ENCODE measurements at regions not wholly inside any gene's neighbourhood (a gene's known extent, or its start where the extent isn't known, plus 50 kb on each side); places are given as distances from the start of the nearest gene placed in this dataset.

DNA sequence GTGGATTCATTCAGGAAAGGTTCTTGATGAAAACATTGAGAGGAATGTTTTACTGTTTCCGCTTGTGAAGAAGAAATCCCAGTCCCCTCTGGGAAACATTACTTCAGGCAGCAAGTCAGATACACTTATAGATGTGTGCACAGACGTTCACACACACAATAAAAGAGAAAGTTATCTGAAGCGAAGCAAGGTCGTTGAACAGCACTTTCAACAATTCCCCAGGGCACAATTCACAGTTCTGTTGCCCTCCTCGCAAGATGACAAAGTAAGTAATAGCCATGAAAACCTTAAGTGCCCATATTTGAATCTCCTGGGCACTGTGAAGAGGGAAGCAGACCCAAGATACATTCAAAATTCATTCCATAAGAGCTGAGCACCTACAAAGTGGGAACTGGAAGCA lies 156.6 kb upstream of the CAND1 start:
- Histone ChIP-seq H3K36me3 (ENCODE audit: control insufficient read depth, insufficient read depth, low read length) (no peaks in the 10 kb centered on the region), H3K4me3 (ENCODE audit: low read depth in 2 of 2, low read length in 2 of 2) (no peak overlapping the region), H3K9me3 (ENCODE audit: control insufficient read depth, insufficient read depth, low read depth, low read length) (no peaks in the 10 kb centered on the region), H3K27ac (ENCODE audit: low read length) (no peak overlapping the region), H3K4me1 (ENCODE audit: control insufficient read depth, insufficient read depth, low read length) (no peaks in the 10 kb centered on the region), H3K27me3 (ENCODE audit: control insufficient read depth, insufficient read depth, low read length) (no peaks in the 10 kb centered on the region; the same call in 1 of the 2 replicates)
- BruUV-seq (replicated peaks): no TSS peak
- DNase-seq (ENCODE audit: low read depth, low spot score) (no peak), ATAC-seq (no peak)
- POLR2A ChIA-PET: no interaction called here
- CTCF ChIA-PET: no interaction called here
- intact Hi-C loops (cut with micrococcal nuclease; ENCODE audit: unreplicated experiment): no loop called here
- TF ChIP-seq, protein P1, sequence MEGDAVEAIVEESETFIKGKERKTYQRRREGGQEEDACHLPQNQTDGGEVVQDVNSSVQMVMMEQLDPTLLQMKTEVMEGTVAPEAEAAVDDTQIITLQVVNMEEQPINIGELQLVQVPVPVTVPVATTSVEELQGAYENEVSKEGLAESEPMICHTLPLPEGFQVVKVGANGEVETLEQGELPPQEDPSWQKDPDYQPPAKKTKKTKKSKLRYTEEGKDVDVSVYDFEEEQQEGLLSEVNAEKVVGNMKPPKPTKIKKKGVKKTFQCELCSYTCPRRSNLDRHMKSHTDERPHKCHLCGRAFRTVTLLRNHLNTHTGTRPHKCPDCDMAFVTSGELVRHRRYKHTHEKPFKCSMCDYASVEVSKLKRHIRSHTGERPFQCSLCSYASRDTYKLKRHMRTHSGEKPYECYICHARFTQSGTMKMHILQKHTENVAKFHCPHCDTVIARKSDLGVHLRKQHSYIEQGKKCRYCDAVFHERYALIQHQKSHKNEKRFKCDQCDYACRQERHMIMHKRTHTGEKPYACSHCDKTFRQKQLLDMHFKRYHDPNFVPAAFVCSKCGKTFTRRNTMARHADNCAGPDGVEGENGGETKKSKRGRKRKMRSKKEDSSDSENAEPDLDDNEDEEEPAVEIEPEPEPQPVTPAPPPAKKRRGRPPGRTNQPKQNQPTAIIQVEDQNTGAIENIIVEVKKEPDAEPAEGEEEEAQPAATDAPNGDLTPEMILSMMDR (IDR thresholded peaks at IDR 0.05): no peak
- TF ChIP-seq TCF7L2 (IDR thresholded peaks at IDR 0.05; ENCODE audit: low read depth, low read length) (no peak), POLR2AphosphoS5 (IDR thresholded peaks at IDR 0.05; ENCODE audit: low read depth, low read length) (no peak), REST (IDR thresholded peaks at IDR 0.05; ENCODE audit: insufficient read depth in 1 of 2, low read depth in 2 of 2, low read length in 1 of 2) (no peak), SIN3A (IDR thresholded peaks at IDR 0.05; ENCODE audit: borderline replicate concordance, insufficient read depth, low read depth, low read length) (no peak)
- in situ Hi-C loops (cut with HindIII; ENCODE audit: low pct_unique_long_range_greater_than_20kb, low sequenced_read_pairs): no loop called here

- no peak for ATAC-seq
- H3K36me3 ChIP-seq (ENCODE audit: control insufficient read depth, insufficient read depth, low read length): no peaks in the 10 kb centered on the region
- no peak overlapping the region for H3K4me3 ChIP-seq (ENCODE audit: low read depth in 2 of 2, low read length in 2 of 2)
- no peak overlapping the region for H3K27ac ChIP-seq (ENCODE audit: low read length)
- no peaks in the 10 kb centered on the region; the same call in 1 of the 2 replicates for H3K27me3 ChIP-seq (ENCODE audit: control insufficient read depth, insufficient read depth, low read length)
- H3K4me1 ChIP-seq (ENCODE audit: control insufficient read depth, insufficient read depth, low read length): no peaks in the 10 kb centered on the region
- DNase-seq (ENCODE audit: low read depth, low spot score): no peak
- TF ChIP-seq SIN3A (IDR thresholded peaks at IDR 0.05; ENCODE audit: borderline replicate concordance, insufficient read depth, low read depth, low read length): no peak
- ChIA-PET POLR2A (no interaction called here), CTCF (no interaction called here)
- H3K9me3 ChIP-seq (ENCODE audit: control insufficient read depth, insufficient read depth, low read depth, low read length): no peaks in the 10 kb centered on the region
- no TSS peak for BruUV-seq (replicated peaks)
- in situ Hi-C loops (cut with HindIII; ENCODE audit: low pct_unique_long_range_greater_than_20kb, low sequenced_read_pairs) (no loop called here), intact Hi-C loops (cut with micrococcal nuclease; ENCODE audit: unreplicated experiment) (no loop called here)
These were observed 153.0 kb upstream of the CAND1 start for GRCh38 chr12:67116134-67116533.

GRCh38 chr12:67122584-67122983 lies 146.6 kb upstream of the CAND1 start:
- no TSS peak for BruUV-seq (replicated peaks)
- no peak for ATAC-seq
- Histone ChIP-seq H3K27me3 (ENCODE audit: control insufficient read depth, insufficient read depth, low read length) (no peaks in the 10 kb centered on the region), H3K27ac (ENCODE audit: low read length) (no peak overlapping the region), H3K4me3 (ENCODE audit: low read depth in 2 of 2, low read length in 2 of 2) (no peak overlapping the region), H3K36me3 (ENCODE audit: control insufficient read depth, insufficient read depth, low read length) (no peaks in the 10 kb centered on the region), H3K4me1 (ENCODE audit: control insufficient read depth, insufficient read depth, low read length) (no peaks in the 10 kb centered on the region), H3K9me3 (ENCODE audit: control insufficient read depth, insufficient read depth, low read depth, low read length) (no peaks in the 10 kb centered on the region)
- in situ Hi-C loops (cut with HindIII; ENCODE audit: low pct_unique_long_range_greater_than_20kb, low sequenced_read_pairs): no loop called here
- intact Hi-C loops (cut with micrococcal nuclease; ENCODE audit: unreplicated experiment): no loop called here
- CTCF ChIA-PET: no interaction called here
- DNase-seq (ENCODE audit: low read depth, low spot score): no peak
- POLR2A ChIA-PET: no interaction called here
- TF ChIP-seq TCF7L2 (IDR thresholded peaks at IDR 0.05; ENCODE audit: low read depth, low read length): no peak
- TF ChIP-seq, protein P1 (IDR thresholded peaks at IDR 0.05): no peak
- TF ChIP-seq POLR2AphosphoS5 (IDR thresholded peaks at IDR 0.05; ENCODE audit: low read depth, low read length): no peak
- TF ChIP-seq SIN3A (IDR thresholded peaks at IDR 0.05; ENCODE audit: borderline replicate concordance, insufficient read depth, low read depth, low read length): no peak
- TF ChIP-seq REST (IDR thresholded peaks at IDR 0.05; ENCODE audit: insufficient read depth in 1 of 2, low read depth in 2 of 2, low read length in 1 of 2): no peak

Data from Panc1 (cell line).